Iris pigment epithelial cell (primary cell): ENCODE measurements at regions not wholly inside any gene's neighbourhood (a gene's known extent, or its start where the extent isn't known, plus 50 kb on each side); places are given as distances from the start of the nearest gene placed in this dataset.
"Not testable (repeated sequence)": the region's sequence is repeated elsewhere in the genome, so short reads cannot be mapped to it uniquely, and the experiment has no call there.

Experiments
- DNase-seq: peaks from one replicate; pipeline ENCODE4 v3.0.0-alpha.2; 2011; ENCODE audit warnings: low read depth

- DNase-seq, result no peak
Observed at GRCh38 chr1:229133811-229134210, 137.1 kb upstream of the RAB4A start.

DNA sequence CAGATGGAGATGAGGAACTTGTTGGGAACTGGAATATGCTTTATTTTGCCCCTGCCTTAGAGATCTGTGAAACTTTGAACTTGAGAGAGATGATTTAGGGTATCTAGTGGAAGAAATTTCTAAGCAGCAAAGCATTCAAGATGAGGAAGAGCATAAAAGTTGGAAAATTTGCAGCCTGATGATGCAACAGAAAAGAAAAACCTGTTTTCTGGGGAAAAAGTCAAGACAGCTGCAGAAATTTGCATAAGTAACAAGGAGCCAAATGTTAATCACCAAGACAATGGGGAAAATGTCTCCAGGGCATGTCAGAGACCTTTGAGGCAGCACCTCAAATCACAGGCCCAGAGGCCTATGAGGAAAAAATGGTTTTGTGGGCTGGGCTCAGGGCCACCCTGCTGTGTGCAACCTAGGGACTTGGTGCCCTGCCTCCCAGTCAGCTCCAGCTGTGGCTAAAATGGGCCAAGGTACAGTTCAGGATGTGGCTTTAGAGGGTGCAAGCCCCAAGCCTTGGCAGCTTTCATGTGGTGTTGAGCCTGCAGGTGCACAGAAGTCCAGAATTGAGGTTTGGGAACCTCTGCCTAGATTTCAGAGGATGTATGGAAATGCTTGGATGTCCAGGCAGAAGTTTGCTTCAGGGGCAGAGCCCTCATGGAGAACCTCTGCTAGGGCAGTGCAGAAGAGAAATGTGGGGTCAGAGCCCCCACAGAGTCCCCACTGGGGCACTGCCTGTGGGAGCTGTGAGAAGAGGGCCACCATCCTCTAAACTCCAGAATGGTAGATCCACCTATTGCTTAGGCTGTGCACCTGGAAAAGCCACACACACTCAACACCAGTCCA, 136.3 kb upstream of the RAB4A start:
- not testable (repeated sequence) for DNase-seq

- DNase-seq, result no peak
Observed at GRCh38 chr1:229135773-229136172, 135.1 kb upstream of the RAB4A start.

DNA sequence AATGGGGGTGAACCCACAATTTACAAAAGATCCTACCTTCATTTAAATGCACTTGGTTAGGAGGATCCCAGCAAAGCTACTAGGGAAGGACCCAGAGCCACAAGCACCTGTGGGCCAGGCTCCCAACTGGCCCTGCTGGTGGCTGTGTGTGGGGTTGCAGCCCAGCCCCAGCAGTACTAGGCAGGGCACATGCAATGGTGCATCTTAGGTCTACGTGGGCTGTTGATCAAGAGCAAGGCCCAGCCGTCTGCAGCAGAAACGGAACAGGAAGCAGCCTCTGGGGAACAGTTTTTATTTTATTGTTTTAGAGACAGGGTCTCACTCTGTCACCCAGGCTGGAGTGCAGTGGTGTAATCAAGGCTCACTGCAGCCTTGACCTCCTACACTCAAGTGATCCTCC, 134.1 kb upstream of the RAB4A start:
- DNase-seq, result no peak

DNA sequence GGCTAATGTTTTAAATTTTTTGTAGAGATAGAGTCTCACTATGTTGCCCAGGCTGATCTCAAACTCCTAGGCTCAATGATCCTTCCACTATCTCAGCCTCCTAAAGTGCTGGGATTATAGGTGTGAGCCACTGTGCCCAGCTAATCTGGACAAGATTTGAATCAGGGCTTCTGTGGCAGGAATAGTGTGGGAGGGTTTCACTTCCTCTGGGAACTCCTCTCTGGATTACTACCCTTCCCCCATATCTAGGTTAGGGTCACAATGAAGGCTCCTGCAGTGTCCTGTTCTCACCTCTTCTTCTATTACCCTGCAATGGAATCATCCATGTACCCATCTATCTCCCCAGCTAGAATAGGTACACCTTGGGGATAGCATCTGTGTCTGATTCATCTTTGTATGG, 133.6 kb upstream of the RAB4A start:
- DNase-seq, result no peak

- no peak for DNase-seq
Observed at GRCh38 chr1:229138058-229138457, 132.9 kb upstream of the RAB4A start.

GRCh38 chr1:229139331-229140118, 131.4 kb upstream of the RAB4A start:
- DNase-seq, result no peak

- DNase-seq, result no peak
Observed at GRCh38 chr1:229140119-229140396, 130.9 kb upstream of the RAB4A start.

- DNase-seq, result no peak
Observed at GRCh38 chr1:229141271-229141670, 129.6 kb upstream of the RAB4A start.

- no peak for DNase-seq
Observed at GRCh38 chr1:229141689-229142377, 129.1 kb upstream of the RAB4A start.

- DNase-seq, result no peak
Observed at GRCh38 chr1:229142471-229142870, 128.4 kb upstream of the RAB4A start.

- DNase-seq, result no peak
Observed at GRCh38 chr1:229146647-229147046, 124.3 kb upstream of the RAB4A start.

GRCh38 chr1:229147072-229147471, 123.8 kb upstream of the RAB4A start:
- DNase-seq, result no peak

GRCh38 chr1:229148041-229148671, 122.8 kb upstream of the RAB4A start:
- no peak for DNase-seq

- DNase-seq, result no peak
Observed at GRCh38 chr1:229148743-229149142, 122.2 kb upstream of the RAB4A start.

DNA sequence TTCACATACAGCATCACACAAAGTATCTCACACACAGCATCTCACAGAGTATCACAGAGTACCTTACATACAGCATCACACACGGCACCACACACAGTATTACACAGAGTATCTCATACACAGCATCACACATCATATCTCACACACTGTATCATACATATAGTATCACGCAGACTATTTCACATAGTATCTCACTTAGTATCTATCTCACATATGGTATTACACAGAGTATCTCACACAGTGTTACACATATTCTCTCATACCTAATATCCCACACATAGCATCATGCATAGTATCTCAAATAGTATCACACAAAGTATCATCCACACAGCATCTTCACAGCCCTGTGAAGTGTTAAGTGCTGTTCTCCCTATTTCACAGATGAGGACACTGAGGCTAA, 121.5 kb upstream of the RAB4A start:
- no peak for DNase-seq

- no peak for DNase-seq
Observed at GRCh38 chr1:229150518-229150917, 120.4 kb upstream of the RAB4A start.

GRCh38 chr1:229151412-229151811, 119.5 kb upstream of the RAB4A start:
- not testable (repeated sequence) for DNase-seq

- no peak for DNase-seq
Observed at GRCh38 chr1:229152311-229152710, 118.6 kb upstream of the RAB4A start.

DNA sequence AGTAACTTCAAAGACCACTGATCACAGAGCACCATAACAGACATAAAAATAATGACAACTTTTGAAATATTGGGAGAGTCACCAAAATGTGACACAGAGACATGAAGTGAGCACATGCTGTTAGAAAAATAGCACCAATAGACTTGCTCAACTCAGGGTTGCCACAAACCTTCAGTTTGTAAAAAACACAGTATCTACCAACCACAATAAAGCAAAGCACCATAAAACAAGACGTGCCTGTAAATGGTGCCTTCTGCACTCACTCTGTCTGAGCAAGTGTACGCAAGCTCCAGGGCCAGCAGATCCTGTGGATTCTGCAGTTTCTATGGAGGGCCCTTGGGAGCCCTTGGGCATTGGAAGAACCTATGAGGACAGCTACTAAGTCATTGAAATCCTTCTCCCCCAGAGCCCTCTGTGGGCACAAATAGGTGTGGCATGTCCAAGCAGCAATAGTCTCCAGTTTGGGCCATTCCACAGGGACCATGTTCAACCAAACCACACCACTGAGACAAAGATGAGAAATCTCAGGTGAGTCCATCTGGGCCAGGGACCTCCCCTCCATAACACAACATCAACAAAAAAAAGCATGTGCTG, 116.9 kb upstream of the RAB4A start:
- no peak for DNase-seq

DNA sequence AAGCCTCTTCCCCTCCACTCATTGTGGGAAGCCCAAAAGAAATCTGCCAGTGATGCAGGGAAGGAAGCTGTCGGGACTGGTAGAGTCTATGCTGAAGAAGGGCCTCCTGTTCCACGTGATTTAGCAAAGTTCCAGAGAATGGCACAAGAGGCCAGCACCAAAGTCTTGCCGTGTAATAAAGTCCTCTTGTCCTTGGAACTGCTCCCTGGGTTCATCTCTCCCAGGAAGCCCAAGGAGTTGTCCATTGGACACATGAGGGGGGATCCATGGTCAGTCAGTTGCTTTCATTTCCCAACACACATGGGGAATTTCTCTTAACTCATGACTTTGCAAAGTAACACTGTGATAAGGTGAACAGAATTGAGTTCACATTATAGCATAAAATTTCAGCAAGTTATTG, 116.1 kb upstream of the RAB4A start:
- DNase-seq, result no peak

GRCh38 chr1:229155472-229155871, 115.4 kb upstream of the RAB4A start:
- no peak for DNase-seq
